ENCODE measurements at regions not wholly inside any gene's neighbourhood (a gene's known extent, or its start where the extent isn't known, plus 50 kb on each side); places are given as distances from the start of the nearest gene placed in this dataset.
"Not testable (repeated sequence)": the region's sequence is repeated elsewhere in the genome, so short reads cannot be mapped to it uniquely, and the experiment has no call there.

GRCh38 chr5:87781976-87782375 is 369.2 kb upstream of the CCNH start:
- WGBS, 3 donors: 84 to 92% (median 88%) methylated on average over 2 of the region's 2 CpGs
- no peak overlapping the region for H3K27ac ChIP-seq (ENCODE audit: low read depth in 1 of 3, low read length in 2 of 3)
- FAIRE-seq: no peak
- no peak overlapping the region for H3K4me3 ChIP-seq (ENCODE audit: low read depth in 1 of 3, low read length in 3 of 3)
- no peaks in the 10 kb centered on the region for H3K36me3 ChIP-seq (ENCODE audit: control insufficient read depth in 3 of 3, insufficient read depth in 2 of 3, low read depth in 1 of 3, low read length in 3 of 3)
- no peaks in the 10 kb centered on the region for H3K4me1 ChIP-seq (ENCODE audit: control insufficient read depth in 3 of 3, insufficient read depth in 2 of 3, low read depth in 1 of 3, low read length in 2 of 3)
- H3K9me3 ChIP-seq (ENCODE audit: control insufficient read depth in 2 of 2, insufficient read depth in 1 of 2, low read depth in 1 of 2, low read length in 1 of 2): no peaks in the 10 kb centered on the region
- H3K27me3 ChIP-seq (ENCODE audit: control insufficient read depth in 3 of 3, insufficient read depth in 3 of 3, low read length in 3 of 3): peaks cover 0 to 8% (median 0%) of the 10 kb centered on the region in 3 donors
- no peak for DNase-seq

- WGBS, 3 donors: 11% methylated on average over 13 of the region's 13 CpGs
- peak; percentile 81 to 87 for DNase-seq
- Histone ChIP-seq H3K9me3 (ENCODE audit: control insufficient read depth in 2 of 2, insufficient read depth in 1 of 2, low read depth in 1 of 2, low read length in 1 of 2) (no peaks in the 10 kb centered on the region), H3K36me3 (ENCODE audit: control insufficient read depth in 3 of 3, insufficient read depth in 2 of 3, low read depth in 1 of 3, low read length in 3 of 3) (no peaks in the 10 kb centered on the region), H3K4me1 (ENCODE audit: control insufficient read depth in 3 of 3, insufficient read depth in 2 of 3, low read depth in 1 of 3, low read length in 2 of 3) (no peaks in the 10 kb centered on the region), H3K4me3 (ENCODE audit: low read depth in 1 of 3, low read length in 3 of 3) (no peak overlapping the region), H3K27me3 (ENCODE audit: control insufficient read depth in 3 of 3, insufficient read depth in 3 of 3, low read length in 3 of 3) (peaks cover 0 to 8% (median 0%) of the 10 kb centered on the region in 3 donors), H3K27ac (ENCODE audit: low read depth in 1 of 3, low read length in 2 of 3) (no peak overlapping the region)
- no peak for FAIRE-seq
Measured at GRCh38 chr5:87780831-87781760, 368.4 kb upstream of the CCNH start.

GRCh38 chr5:87778876-87779275 is 366.1 kb upstream of the CCNH start:
- 36 to 74% (median 40%) methylated on average over 1 of the region's 1 CpG for WGBS, 3 donors
- no peaks in the 10 kb centered on the region for H3K36me3 ChIP-seq (ENCODE audit: control insufficient read depth in 3 of 3, insufficient read depth in 2 of 3, low read depth in 1 of 3, low read length in 3 of 3)
- H3K27ac ChIP-seq (ENCODE audit: low read depth in 1 of 3, low read length in 2 of 3): no peak overlapping the region
- peaks cover 0 to 4% (median 0%) of the 10 kb centered on the region in 3 donors for H3K27me3 ChIP-seq (ENCODE audit: control insufficient read depth in 3 of 3, insufficient read depth in 3 of 3, low read length in 3 of 3)
- no peak for FAIRE-seq
- H3K4me3 ChIP-seq (ENCODE audit: low read depth in 1 of 3, low read length in 3 of 3): no peak overlapping the region
- no peaks in the 10 kb centered on the region for H3K9me3 ChIP-seq (ENCODE audit: control insufficient read depth in 2 of 2, insufficient read depth in 1 of 2, low read depth in 1 of 2, low read length in 1 of 2)
- no peak for DNase-seq
- H3K4me1 ChIP-seq (ENCODE audit: control insufficient read depth in 3 of 3, insufficient read depth in 2 of 3, low read depth in 1 of 3, low read length in 2 of 3): no peaks in the 10 kb centered on the region

GRCh38 chr5:87777877-87778276 is 365.1 kb upstream of the CCNH start:
- 58 to 62% (median 59%) methylated on average over 1 of the region's 1 CpG for WGBS, 3 donors
- no peak overlapping the region for H3K27ac ChIP-seq (ENCODE audit: low read depth in 1 of 3, low read length in 2 of 3)
- H3K4me1 ChIP-seq (ENCODE audit: control insufficient read depth in 3 of 3, insufficient read depth in 2 of 3, low read depth in 1 of 3, low read length in 2 of 3): no peaks in the 10 kb centered on the region
- H3K4me3 ChIP-seq (ENCODE audit: low read depth in 1 of 3, low read length in 3 of 3): no peak overlapping the region
- FAIRE-seq: no peak
- H3K9me3 ChIP-seq (ENCODE audit: control insufficient read depth in 2 of 2, insufficient read depth in 1 of 2, low read depth in 1 of 2, low read length in 1 of 2): no peaks in the 10 kb centered on the region
- no peaks in the 10 kb centered on the region for H3K36me3 ChIP-seq (ENCODE audit: control insufficient read depth in 3 of 3, insufficient read depth in 2 of 3, low read depth in 1 of 3, low read length in 3 of 3)
- H3K27me3 ChIP-seq (ENCODE audit: control insufficient read depth in 3 of 3, insufficient read depth in 3 of 3, low read length in 3 of 3): peaks cover 0 to 1% (median 0%) of the 10 kb centered on the region in 3 donors
- no peak for DNase-seq

- H3K27ac ChIP-seq (ENCODE audit: low read depth in 1 of 3, low read length in 2 of 3): no peak overlapping the region
- no peaks in the 10 kb centered on the region for H3K4me1 ChIP-seq (ENCODE audit: control insufficient read depth in 3 of 3, insufficient read depth in 2 of 3, low read depth in 1 of 3, low read length in 2 of 3)
- WGBS, 3 donors: 67 to 90% (median 69%) methylated on average over 3 of the region's 3 CpGs
- H3K9me3 ChIP-seq (ENCODE audit: control insufficient read depth in 2 of 2, insufficient read depth in 1 of 2, low read depth in 1 of 2, low read length in 1 of 2): no peaks in the 10 kb centered on the region
- H3K36me3 ChIP-seq (ENCODE audit: control insufficient read depth in 3 of 3, insufficient read depth in 2 of 3, low read depth in 1 of 3, low read length in 3 of 3): no peaks in the 10 kb centered on the region
- no peak for FAIRE-seq
- DNase-seq: no peak
- no peaks in the 10 kb centered on the region for H3K27me3 ChIP-seq (ENCODE audit: control insufficient read depth in 3 of 3, insufficient read depth in 3 of 3, low read length in 3 of 3)
- H3K4me3 ChIP-seq (ENCODE audit: low read depth in 1 of 3, low read length in 3 of 3): no peak overlapping the region
Measured at GRCh38 chr5:87776785-87777184, 364.1 kb upstream of the CCNH start.

- DNase-seq: not testable (repeated sequence)
- 93 to 95% (median 94%) methylated on average over 7 of the region's 7 CpGs for WGBS, 3 donors
Measured at GRCh38 chr5:87776302-87776701, 363.6 kb upstream of the CCNH start.

GRCh38 chr5:87775228-87775627 is 362.5 kb upstream of the CCNH start:
- FAIRE-seq (no peak), DNase-seq (no peak)
- no peaks in the 10 kb centered on the region for H3K9me3 ChIP-seq (ENCODE audit: control insufficient read depth in 2 of 2, insufficient read depth in 1 of 2, low read depth in 1 of 2, low read length in 1 of 2)
- H3K27ac ChIP-seq (ENCODE audit: low read depth in 1 of 3, low read length in 2 of 3): no peak overlapping the region
- no peak overlapping the region for H3K4me3 ChIP-seq (ENCODE audit: low read depth in 1 of 3, low read length in 3 of 3)
- H3K27me3 ChIP-seq (ENCODE audit: control insufficient read depth in 3 of 3, insufficient read depth in 3 of 3, low read length in 3 of 3): peaks cover 0 to 8% (median 0%) of the 10 kb centered on the region in 3 donors
- H3K36me3 ChIP-seq (ENCODE audit: control insufficient read depth in 3 of 3, insufficient read depth in 2 of 3, low read depth in 1 of 3, low read length in 3 of 3): no peaks in the 10 kb centered on the region
- 63 to 69% (median 66%) methylated on average over 2 of the region's 2 CpGs for WGBS, 3 donors
- H3K4me1 ChIP-seq (ENCODE audit: control insufficient read depth in 3 of 3, insufficient read depth in 2 of 3, low read depth in 1 of 3, low read length in 2 of 3): no peaks in the 10 kb centered on the region

More at GRCh38 chr5:87776302-87776701, 363.6 kb upstream of the CCNH start:
- not testable (repeated sequence) for H3K36me3 ChIP-seq (ENCODE audit: control insufficient read depth in 3 of 3, insufficient read depth in 2 of 3, low read depth in 1 of 3, low read length in 3 of 3); FAIRE-seq; H3K4me1 ChIP-seq (ENCODE audit: control insufficient read depth in 3 of 3, insufficient read depth in 2 of 3, low read depth in 1 of 3, low read length in 2 of 3); H3K27me3 ChIP-seq (ENCODE audit: control insufficient read depth in 3 of 3, insufficient read depth in 3 of 3, low read length in 3 of 3); H3K27ac ChIP-seq (ENCODE audit: low read depth in 1 of 3, low read length in 2 of 3); H3K4me3 ChIP-seq (ENCODE audit: low read depth in 1 of 3, low read length in 3 of 3); H3K9me3 ChIP-seq (ENCODE audit: control insufficient read depth in 2 of 2, insufficient read depth in 1 of 2, low read depth in 1 of 2, low read length in 1 of 2)

GRCh38 chr5:87774804-87775203 is 362.1 kb upstream of the CCNH start:
- Histone ChIP-seq H3K4me1 (ENCODE audit: control insufficient read depth in 3 of 3, insufficient read depth in 2 of 3, low read depth in 1 of 3, low read length in 2 of 3) (no peaks in the 10 kb centered on the region), H3K4me3 (ENCODE audit: low read depth in 1 of 3, low read length in 3 of 3) (no peak overlapping the region), H3K27ac (ENCODE audit: low read depth in 1 of 3, low read length in 2 of 3) (no peak overlapping the region), H3K27me3 (ENCODE audit: control insufficient read depth in 3 of 3, insufficient read depth in 3 of 3, low read length in 3 of 3) (peaks cover 0 to 8% (median 0%) of the 10 kb centered on the region in 3 donors), H3K36me3 (ENCODE audit: control insufficient read depth in 3 of 3, insufficient read depth in 2 of 3, low read depth in 1 of 3, low read length in 3 of 3) (no peaks in the 10 kb centered on the region), H3K9me3 (ENCODE audit: control insufficient read depth in 2 of 2, insufficient read depth in 1 of 2, low read depth in 1 of 2, low read length in 1 of 2) (no peaks in the 10 kb centered on the region)
- FAIRE-seq (no peak), DNase-seq (no peak)
- WGBS, 3 donors: 65 to 83% (median 68%) methylated on average over 1 of the region's 1 CpG
